Activated CD8-positive, alpha-beta memory T cell treated with anti-CD3 and anti-CD28 coated beads, Interleukin-2, amount 50 U/mL, for 1 hour (primary cell): ENCODE measurements at regions not wholly inside any gene's neighbourhood (a gene's known extent, or its start where the extent isn't known, plus 50 kb on each side); places are given as distances from the start of the nearest gene placed in this dataset.

ENCODE experiments used
- DNase-seq: peaks from one replicate; pipeline ENCODE4 v3.0.0-alpha.2; 2020; ENCODE audit errors: extremely low read depth

DNA sequence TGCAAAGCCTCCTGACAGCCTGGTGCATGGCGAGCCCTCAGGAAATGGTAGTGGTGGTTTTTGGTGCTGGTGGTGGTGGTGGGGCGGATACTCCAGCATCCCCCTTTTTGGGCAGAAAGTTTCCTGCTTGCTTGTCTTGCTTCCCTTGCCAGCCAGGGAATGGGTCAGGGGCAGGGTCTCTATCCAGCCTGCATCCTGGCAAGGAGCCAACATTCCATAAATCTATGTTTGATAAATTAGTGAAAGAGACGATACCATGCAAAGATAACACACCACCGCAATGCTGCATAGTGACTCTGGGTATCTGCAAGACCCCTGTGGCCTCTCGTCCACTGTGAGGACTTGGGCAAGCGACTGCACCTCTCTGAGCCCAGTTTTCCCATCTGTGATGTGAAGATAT, 246.2 kb downstream of the LRFN2 start:
- no peak for DNase-seq

DNA sequence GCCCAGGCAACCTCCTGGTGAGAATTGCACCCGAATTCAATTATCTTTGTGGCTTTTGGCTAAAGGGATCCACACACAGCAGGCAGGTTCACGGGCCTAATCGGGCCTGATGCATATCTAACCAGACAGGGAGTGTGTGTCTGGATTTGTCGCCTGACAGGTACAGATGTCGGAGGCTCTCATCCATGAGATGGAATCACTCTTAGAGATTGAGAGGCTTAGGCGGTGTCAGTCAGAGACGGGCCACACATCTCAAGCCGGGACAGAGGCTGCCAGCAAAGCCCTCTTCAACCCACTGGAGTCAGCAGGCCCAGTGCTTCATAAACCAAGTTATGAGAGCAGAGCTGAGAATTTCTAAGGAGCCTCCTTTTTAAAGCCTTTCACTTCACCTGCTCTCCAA, 247.0 kb downstream of the LRFN2 start:
- DNase-seq = no peak

DNA sequence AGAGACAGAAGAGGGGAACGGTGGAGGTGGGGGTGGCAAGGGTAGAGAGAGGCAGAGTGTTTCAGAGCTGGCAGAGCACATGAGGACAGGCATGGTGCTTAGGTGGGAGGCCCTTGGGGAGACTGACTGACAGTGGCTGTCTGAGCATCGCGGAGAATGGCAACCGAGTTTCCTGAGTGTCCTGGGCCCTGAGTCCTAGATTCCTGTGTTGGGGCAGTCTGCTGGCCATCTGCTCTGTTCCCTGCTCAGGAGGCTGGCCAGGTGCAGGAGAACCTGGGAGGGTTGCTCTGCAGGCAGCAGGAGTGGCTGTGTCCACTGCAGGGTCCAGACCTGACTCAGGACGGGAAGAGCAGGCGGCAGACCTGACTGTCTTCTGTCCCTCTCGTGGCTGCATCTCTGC, 248.9 kb downstream of the LRFN2 start:
- DNase-seq = no peak

DNA sequence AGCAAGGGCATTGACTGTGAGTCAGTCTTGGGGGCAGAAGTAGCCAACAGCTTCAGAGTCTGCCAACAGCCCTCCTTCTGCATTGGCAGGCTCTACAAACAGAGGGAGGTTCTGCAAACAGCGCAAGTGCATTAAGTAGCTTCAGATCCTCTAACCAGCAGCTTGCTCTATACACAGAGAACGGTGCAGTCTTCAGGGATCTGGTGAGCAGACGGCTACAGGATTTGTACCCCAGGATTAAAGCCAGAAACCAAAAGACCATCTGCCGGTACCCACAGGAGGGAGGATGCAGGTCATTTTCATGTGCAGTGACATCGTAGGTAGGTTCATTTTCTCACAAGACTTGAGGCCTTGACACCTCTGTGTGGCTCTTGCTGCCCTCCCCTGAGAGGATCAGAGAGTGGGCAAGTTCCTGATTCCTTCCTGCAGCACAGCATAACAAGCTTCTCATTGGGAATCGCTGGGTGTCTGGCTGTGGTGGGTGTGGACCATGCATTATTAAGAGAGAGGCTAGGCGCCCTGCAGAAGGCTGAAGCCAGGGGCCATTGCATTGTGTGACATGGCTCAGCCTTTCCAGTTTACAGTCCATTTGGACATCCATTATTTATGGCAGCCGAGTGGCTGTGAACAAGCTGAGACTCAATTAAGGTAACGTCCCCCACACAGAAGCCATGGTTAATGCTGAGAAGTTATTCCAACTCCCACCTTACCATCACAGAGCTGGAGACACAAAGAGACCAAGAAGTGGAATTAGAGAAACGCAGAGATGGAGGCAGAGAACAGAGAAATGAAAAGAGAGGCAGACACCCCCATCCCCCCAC, 250.0 kb downstream of the LRFN2 start:
- no peak for DNase-seq

DNA sequence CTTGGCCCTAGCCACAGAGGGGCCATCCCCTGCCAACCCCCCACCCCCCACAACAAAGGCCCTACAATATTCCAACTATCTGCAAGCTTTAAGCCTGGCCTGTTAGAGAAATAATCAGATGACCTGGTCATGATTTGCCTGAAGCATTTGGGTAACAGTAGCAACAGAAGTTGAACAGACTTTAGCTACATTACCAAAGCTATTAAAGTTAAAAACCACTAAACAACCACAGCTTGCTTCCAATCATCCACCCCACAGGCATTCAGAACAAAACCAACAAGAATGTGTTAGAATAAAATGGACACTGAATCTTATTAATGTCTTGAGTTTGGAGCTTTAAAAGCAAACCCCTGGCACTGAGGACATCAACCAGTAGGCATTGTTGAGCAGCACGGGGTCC, 250.9 kb downstream of the LRFN2 start:
- no peak for DNase-seq

DNA sequence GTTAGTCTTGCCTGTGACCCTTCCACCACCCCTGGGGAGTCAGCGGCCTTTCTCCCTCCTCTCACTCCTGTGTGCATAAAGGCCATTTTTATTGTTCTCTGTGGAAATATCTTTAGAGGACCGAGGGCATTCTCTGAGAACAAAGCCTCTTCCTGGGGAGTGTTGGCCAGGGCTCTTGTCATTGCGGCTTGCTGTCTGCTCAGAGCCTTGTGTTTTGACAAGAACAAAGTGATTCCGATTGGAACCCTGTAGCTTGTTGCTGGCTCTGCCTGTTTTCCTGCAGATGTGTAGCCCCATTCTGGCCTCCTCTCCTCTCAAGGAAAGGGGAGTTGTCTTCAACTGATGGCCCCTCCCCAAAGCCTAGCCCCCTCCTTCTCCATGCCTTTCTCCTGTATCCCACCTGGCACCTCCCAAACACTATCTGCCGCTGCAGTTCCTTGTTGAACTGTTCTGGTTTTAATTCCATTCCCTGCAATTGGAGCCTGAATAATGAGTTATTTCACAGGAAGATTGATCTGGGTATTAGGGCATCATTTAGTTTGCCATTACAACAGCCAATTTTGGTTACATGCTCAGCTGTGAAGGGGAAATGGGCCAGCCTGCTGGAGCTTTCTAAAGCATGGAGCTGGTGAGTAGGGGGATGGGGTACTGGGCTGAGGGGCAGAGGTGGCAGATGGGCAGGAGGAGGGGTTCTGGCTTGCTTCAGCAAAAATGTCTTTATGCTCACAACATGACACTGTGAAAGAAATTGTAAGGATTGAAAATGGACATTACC, 252.5 kb downstream of the LRFN2 start:
- DNase-seq = no peak

DNA sequence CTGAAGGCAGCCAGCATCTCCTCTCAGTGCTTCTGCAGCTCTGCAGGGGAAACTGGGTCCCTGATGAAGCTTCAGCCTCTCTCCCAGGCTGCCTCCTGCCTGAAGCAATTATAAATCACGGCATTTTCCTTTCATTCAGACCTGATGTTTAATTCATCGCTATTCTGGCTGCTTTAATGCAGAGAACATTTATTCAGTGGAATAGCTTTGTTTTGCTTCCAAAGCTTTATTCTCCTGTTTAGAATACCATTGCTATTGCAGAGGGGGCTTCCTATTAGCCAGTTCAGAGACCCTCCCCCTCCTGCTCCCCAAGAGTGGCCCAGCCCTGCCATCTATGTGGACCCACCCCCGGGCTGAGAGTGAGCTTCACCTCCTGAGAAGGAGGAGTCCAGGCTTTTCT, 255.6 kb downstream of the LRFN2 start:
- DNase-seq = no peak

DNA sequence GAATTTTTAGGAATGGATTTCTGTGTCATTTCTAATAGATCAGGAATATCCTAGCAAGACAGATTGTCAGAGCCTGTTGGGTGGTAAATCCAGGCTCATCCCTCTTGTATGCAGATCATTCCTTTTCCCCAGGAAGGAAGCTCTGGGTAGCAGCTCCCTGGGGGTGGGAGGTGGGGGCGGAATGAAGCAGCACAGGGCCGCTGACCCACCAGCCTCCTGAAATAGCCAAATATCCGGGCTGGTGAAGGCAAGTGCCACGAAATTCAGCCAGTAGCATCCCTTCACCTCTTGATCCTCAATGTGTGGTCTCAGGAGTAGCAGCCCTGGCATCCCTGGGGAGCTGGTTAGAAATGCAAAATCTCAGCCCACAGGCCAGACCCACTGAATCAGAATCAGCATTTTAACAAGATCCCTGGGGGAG, 256.9 kb downstream of the LRFN2 start:
- DNase-seq = no peak

DNA sequence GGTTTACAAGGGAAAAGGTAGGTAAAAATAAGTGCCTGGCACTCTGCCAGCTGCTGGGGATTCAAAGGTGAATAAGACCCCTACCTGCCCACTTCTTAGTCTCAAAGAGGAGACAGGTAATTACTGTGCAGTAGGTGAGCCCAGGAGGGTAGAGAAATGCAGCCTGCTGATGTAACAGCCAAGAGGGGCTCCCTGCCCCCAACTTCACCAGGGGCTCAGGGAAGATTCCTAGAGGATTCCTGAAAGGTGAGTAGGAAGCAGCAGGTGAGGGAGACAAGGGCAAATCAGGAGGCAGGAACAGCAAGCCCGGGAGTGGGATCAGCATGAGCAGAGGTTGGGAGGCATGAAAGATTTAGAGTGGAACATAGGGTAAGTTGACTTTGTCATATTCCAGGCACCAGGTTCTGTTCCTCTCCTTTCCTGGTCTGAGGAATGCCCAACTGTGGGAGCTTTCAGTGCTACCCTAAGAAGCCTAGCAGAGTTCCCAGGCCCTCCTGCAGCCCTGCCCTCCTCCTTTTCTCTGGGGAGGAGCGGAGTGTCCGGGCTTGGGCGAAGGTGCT, 258.1 kb downstream of the LRFN2 start:
- DNase-seq = no peak

DNA sequence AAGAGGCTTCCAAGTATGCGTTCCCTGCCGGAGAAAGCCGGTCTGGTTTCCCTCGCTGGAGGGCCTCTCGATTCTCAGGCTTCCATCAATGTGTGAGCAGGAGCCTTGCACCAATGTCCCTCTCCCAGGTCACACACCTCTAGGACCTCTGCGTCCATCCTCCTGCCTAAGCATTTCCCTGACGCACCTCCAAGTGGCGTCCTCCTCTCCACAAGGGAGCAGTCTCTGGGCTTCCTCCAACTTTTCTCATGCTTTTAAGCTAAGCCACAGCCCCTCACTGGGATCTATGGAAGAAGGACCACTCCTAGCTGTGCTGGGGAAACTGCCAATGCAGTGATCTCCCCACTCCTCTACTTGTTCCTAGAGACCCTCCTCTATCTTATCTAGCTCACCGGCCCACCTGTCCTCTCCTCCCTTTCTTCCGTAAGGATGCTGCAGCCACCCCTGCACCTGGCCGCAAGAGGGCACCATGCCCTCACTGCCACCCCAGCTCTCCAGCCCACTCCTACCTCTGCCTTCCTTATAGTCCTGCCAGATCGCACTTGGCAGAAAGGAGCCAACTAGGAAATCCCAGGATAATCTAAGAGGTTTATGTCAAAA, 258.7 kb downstream of the LRFN2 start:
- DNase-seq = no peak

DNA sequence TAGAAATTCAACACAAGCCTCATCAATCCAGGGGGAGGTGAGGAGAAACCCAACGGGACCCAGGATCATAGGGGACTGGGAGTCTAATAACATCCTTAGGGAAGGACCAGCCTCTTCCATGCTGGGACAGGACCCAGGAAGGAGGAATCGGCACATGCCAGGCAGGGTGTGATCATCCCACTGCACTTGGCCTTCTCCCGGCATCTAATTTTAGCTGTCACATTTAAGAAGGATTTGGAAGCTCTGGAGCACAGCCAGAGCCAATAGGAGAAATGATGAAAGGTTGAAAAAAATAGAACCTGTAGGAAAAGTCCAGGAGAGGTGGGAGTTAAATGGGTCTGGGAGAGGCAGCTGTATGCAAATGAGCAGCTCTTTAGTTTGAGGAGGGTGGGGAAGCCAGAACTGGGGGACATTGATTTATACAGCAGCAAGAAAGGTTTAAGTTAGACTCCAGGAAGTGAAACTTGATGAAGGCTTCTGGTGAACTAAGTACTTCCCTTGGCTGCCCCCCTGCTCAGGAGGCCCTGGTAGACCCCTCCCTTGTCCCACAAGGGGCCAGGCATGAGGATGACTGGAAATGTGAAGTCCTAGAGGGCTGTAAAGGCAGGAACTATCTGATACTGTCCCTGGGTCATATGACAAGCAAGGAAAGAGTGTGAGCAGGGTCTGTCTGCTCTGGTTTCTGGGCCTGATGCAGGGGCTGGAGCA, 260.3 kb downstream of the LRFN2 start:
- no peak for DNase-seq

DNA sequence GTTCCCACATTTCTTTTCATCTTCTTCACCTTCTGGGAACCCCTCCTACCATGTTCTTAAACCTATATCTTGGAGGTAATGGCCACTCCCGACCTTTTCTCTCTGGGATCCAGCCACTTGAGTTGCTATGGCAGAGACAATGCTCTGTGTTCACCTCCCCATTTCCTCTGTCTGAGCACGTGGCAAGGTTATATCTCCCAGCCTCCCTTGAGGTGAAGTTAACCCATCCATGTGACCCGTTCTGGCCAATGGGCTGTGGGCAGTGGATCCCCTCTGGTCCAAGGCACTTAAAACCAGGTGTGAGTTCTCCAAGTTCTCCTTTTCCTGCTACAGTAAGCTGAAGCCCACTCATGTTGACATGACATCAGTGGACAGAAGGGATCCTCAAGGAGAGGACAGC, 261.4 kb downstream of the LRFN2 start:
- no peak for DNase-seq

DNA sequence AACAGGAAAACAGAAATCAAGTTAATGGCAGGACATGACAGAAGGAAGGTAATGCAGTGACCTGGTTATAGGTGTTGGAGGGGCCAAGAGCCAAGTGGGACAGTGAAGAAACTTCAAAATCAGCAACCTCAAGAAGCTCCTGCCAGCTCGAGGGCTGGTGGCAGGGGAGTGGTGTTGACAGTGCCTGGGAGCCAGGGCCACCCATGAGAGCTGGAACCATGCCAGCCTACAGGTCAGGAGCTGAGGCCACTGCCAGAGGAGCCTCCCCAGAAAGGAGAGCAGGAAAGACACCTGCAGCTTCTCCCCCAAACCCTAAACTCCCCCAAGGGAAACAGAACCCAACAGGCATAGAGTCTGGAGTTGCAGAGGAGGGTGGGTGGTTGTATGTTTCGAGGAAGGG, 262.1 kb downstream of the LRFN2 start:
- DNase-seq = no peak

DNA sequence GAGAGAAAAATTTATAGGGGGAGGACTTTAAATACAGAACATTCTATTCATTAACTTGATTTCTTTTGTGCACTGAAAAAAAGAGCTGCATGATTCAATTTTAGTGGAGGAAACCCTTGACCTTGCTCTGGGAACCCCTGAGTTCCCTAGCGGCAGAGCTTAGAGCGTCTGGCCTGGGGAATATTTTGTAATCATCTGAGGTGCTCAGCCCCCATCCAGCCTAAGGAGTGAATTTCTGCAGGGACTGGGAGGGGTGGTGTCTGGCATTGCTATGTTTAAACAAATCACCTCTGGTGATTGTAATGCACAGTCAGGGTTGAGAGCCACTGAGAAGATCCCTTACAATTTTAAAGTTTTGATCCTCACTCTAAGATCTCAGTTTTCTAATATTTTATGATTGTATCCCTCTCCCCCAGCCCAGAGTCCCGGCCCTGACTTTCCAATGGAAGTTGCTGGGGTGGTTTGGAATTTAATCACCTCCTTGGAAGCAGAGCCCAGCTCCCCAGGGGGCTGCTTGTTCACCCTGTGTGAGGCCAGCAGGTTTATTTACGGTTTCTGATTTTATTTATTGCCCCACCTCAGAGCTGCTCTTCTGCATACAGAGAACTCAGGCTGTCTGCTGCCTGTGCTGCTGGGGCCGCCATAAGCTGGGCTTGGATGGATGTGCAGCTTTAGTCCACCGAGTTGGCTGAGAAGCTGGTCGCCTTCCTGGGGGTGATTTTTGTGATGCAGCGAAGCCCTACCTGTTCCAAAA, 263.1 kb downstream of the LRFN2 start:
- DNase-seq = no peak

DNA sequence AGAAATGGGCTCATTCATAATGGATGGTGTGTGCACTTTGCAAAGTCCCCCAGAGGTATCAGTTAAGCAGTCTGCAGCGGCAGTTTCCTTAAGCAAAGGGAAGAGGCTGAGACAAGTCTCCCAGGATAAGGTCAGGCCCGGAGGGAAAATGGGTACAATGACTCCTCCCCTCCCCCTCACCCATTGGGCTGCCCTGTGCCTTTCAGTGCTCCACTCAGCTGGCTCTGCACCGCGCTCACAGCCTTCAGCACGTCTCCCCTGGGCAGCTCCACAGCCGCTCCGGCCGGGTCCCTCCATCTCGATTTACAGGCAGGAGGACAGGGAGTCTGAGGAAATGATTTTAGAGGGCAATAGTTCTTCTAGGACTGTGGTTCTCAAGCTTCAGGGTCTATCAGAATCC, 264.8 kb downstream of the LRFN2 start:
- no peak for DNase-seq

DNA sequence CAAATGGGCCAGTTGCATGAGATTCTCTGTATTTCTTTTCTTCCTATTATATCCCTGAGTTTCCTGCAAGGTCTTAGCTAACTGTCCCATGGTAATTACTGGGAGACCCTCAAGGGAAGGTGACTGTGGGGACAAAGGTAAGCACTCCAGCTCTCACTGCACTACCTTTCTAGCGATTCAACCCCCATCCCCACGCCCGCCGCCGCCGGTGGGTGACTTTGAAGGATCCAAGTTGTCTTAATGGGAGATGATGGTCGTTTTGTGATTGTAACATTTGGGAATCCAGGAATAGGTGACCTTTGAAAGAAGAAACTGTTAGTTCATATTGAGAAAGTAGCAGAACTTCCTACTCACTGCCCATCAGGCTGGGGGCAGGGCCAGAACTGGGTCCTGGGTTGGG, 265.5 kb downstream of the LRFN2 start:
- DNase-seq = no peak

DNA sequence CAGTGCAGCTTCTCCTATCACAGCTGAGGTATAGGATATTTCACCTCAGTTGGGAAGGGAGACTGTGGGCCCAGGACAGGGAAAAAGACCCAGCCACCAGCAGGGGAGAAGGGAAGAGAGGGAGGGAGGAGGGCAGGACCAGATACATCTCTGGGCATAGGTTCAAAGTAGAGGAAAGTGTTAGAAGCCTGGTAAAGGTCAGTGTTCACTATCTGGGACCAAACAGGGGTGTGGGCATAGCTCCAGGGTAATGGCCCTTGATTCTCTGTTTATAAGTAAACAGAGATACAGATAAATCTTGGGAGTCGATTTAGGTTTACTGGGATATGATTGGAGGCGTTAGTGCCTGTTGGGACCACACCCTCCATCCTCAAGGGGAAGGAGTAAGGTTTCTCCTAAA, 266.2 kb downstream of the LRFN2 start:
- no peak for DNase-seq

DNA sequence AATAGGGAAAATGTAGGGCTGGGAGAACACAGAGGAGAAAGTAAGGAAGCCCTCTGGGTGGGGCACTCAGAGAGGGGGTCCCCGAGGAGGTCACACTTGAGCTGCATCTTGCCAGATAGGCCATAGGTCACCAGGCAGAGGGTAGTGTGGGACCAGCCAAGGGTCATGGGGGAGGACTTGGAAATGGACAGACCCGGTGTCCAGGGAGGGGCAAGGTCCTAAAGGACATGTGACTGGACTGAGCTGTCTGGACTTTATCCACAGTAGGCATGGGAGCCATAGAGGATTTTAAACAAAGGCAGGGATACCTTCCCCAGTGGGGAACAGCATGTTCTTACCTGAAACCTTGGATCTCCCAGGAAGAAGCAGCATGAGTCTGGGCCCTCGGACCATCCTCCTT, 266.7 kb downstream of the LRFN2 start:
- DNase-seq = no peak

DNA sequence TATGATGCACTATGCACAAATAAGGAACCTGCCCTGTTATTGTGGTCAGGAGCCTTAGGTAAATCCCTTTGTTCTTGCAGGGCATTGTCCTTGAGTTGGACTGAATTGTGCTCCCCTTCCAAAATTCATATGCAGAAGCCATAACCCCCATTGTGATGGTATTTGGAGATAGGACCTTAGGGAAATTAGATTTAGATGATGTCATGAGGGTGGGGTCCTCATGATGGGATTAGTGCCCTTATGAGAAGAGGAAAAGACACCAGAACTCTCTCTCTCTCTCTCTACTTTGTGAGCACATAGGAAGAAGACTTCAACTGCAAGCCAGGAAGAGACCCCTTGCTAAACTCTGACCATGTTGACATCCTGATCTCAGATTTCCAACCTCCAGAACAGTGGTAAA, 268.0 kb downstream of the LRFN2 start:
- no peak for DNase-seq

DNA sequence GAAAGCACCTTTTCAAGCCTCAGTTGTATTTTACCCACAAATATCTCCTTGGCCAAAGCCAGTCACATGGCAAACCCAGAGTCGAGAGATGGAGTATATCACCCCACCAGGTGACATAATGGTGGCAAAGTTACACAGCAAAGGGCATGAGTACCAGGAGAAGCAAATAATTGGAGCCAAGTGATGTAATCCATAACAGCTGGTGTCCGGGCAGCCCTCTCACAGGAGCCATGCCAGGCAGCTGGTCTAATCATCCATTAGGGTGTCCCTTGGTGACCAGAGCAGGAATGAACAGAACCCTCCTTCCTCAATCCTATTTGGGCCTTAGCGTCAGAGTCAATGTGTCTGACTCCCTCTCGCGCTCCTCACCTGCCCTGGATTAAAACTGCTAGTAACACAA, 272.1 kb downstream of the LRFN2 start:
- DNase-seq = no peak

DNA sequence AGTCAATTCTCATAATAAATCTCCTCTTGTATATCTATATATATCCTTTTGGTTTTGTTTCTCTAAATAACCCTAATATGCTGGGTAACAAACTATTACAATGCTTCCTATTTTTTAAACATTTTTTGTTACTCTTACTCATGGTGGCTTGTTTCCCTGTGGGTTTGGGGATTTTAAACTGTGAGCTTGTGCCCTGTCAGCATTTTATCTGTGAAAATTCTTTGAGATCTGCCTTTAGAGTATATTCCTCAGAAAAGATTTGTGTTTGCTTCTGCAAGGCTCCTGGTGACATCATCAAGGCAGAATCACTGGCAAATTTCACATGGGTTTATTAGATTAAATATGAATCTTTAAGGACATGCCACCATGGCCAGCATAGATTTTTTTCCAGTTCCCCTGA, 273.6 kb downstream of the LRFN2 start:
- DNase-seq = no peak
